GM12878 (cell line): ENCODE measurements at regions not wholly inside any gene's neighbourhood (a gene's known extent, or its start where the extent isn't known, plus 50 kb on each side); places are given as distances from the start of the nearest gene placed in this dataset.
A peak's percentile ranks its signal among the peaks of the same experiment; 100 is the strongest.

ENCODE experiments used
- ATAC-seq: fragments of 200-7000 bp; cut with Tn5 transposase; 3 replicates; pipeline ENCODE4 v1.9.1; 2020; ENCODE audit warnings: mild to moderate bottlenecking, moderate library complexity
- BruUV-seq: library from RNA; stranded (reverse); fragments of 400-500 nt; replicated peaks from 2 replicates; lab custom pipeline; 2021; lab: Mats Ljungman, UMichigan
- CTCF ChIA-PET: fragments of 300-600 bp; sonication (Branson Sonifier 250); formaldehyde crosslinking; extraction: SDS; loops from one replicate; lab custom pipeline; 2021; ENCODE audit warnings: inconsistent platforms; lab: Yijun Ruan, JAX
- POLR2A ChIA-PET: fragments of 350-600 bp; formaldehyde crosslinking; extraction: SDS; loops from one replicate; lab custom pipeline; 2021; ENCODE audit warnings: inconsistent platforms; lab: Charles Lee
- RAD21 ChIA-PET: fragments of 300-600 bp; sonication (Branson Sonifier 250); formaldehyde crosslinking; loops from one replicate; lab custom pipeline; 2023; ENCODE audit warnings: antibody characterized with exemption; ENCODE audit not compliant: unreplicated experiment; lab: Charles Lee
- SMC1A ChIA-PET: fragments of 300-600 bp; sonication (Branson Sonifier 250); formaldehyde crosslinking; loops from one replicate; lab custom pipeline; 2023; ENCODE audit not compliant: unreplicated experiment, uncharacterized antibody; lab: Charles Lee
- DNase-seq: peaks from one replicate; pipeline ENCODE4 v3.0.0-alpha.2; 2011; ENCODE audit warnings: low read depth, low spot score
- FAIRE-seq: peaks from 3 replicates; lab custom pipeline; 2011; peaks lifted over from hg19 to GRCh38; lab: Jason Lieb, UNC
- H2AFZ ChIP-seq: 2 replicates; pipeline ENCODE4 v1.6.0; 2011; ENCODE audit warnings: low read depth, low read length, control low read depth; ENCODE audit not compliant: control insufficient read depth
- H3K27ac ChIP-seq: 2 replicates; pipeline ENCODE4 v1.5.1; 2011; ENCODE audit warnings: control low read depth; ENCODE audit not compliant: control insufficient read depth, insufficient read depth
- H3K27me3 ChIP-seq, 2 experiments: replicated peaks in 1 of 2; 2 replicates each; pipeline versions ENCODE4 v1.6.0 to v1.6.1; 2011; ENCODE audit warnings: low read length in 1 of 2; ENCODE audit not compliant: control insufficient read depth in 2 of 2, insufficient read depth in 2 of 2
- H3K36me3 ChIP-seq, 2 experiments: 2 replicates each; pipeline ENCODE4 v1.5.1; 2011; ENCODE audit warnings: low read length in 1 of 2; ENCODE audit not compliant: control insufficient read depth in 2 of 2, insufficient read depth in 2 of 2
- H3K4me1 ChIP-seq: 2 replicates; pipeline ENCODE4 v1.6.1; 2011; ENCODE audit warnings: mild to moderate bottlenecking, low read length, moderate library complexity, mixed read lengths; ENCODE audit not compliant: control insufficient read depth, insufficient read depth
- H3K4me2 ChIP-seq: 2 replicates; pipeline ENCODE4 v1.6.0; 2011; ENCODE audit warnings: control low read depth; ENCODE audit not compliant: control insufficient read depth, insufficient read depth
- H3K4me3 ChIP-seq: fragments of 200-600 bp; sonication (generic); 2 replicates; pipeline ENCODE4 v1.5.1; 2016
- H3K79me2 ChIP-seq: 2 replicates; pipeline ENCODE4 v1.6.0; 2011; ENCODE audit warnings: low read length; ENCODE audit not compliant: control insufficient read depth, insufficient read depth
- H3K9ac ChIP-seq: 2 replicates; pipeline ENCODE4 v1.8.0; 2011; ENCODE audit warnings: low read length, control low read depth, mixed read lengths; ENCODE audit not compliant: control insufficient read depth, insufficient read depth
- H3K9me3 ChIP-seq: replicated peaks from 3 replicates; pipeline ENCODE4 v1.5.1; 2011; ENCODE audit warnings: mild to moderate bottlenecking, low read length; ENCODE audit not compliant: control insufficient read depth, insufficient read depth
- H4K20me1 ChIP-seq: 2 replicates; pipeline ENCODE4 v1.6.0; 2011; ENCODE audit not compliant: control insufficient read depth, insufficient read depth
- ASH2L ChIP-seq: fragments of 300-600, 200-600 bp; sonication (generic); IDR thresholded peaks from 2 replicates; pipeline ENCODE4 v1.6.1; 2017; ENCODE audit warnings: low read depth, mild to moderate bottlenecking, borderline replicate concordance
- ATF2 ChIP-seq: IDR thresholded peaks from 2 replicates; pipeline ENCODE4 v1.6.1; 2012; ENCODE audit warnings: low read length, inconsistent platforms
- BCL11A ChIP-seq: IDR thresholded peaks from 2 replicates; pipeline ENCODE4 v1.6.1; 2011; ENCODE audit warnings: low read depth, low read length
- CUX1 ChIP-seq: IDR thresholded peaks from 2 replicates; pipeline ENCODE4 v1.6.1; 2012; ENCODE audit warnings: improper control_type of control experiment, low read depth, low read length; ENCODE audit not compliant: insufficient replicate concordance
- MAX ChIP-seq: IDR thresholded peaks from 2 replicates; pipeline ENCODE4 v1.6.1; 2012; ENCODE audit warnings: low read depth, low read length, improper control_type of control experiment
- PAX8 ChIP-seq: fragments of 450-650 bp; IDR thresholded peaks from 2 replicates; pipeline ENCODE4 v1.6.1; 2017; ENCODE audit warnings: mild to moderate bottlenecking, moderate library complexity
- RELA ChIP-seq: fragments of 450-650 bp; IDR thresholded peaks from 2 replicates; pipeline ENCODE4 v1.8.0; 2014; ENCODE audit warnings: borderline replicate concordance; ENCODE audit not compliant: partially characterized antibody
- SMC3 ChIP-seq: IDR thresholded peaks from 2 replicates; pipeline ENCODE4 v1.6.1; 2011; ENCODE audit warnings: low read length, improper control_type of control experiment, borderline replicate concordance
- ZNF687 ChIP-seq: fragments of 450-650 bp; IDR thresholded peaks from 2 replicates; pipeline ENCODE4 v1.6.1; 2017; ENCODE audit warnings: mild to moderate bottlenecking, moderate library complexity
- WGBS: methylation state at CpG from one replicate; pipeline ENCODE4 v1.1.6; 2016; ENCODE audit warnings: low lambda C conversion rate; ENCODE audit not compliant: insufficient replicate concordance, insufficient coverage; ENCODE audit errors: missing lambda C conversion rate; 5-methylcytosine and 5-hydroxymethylcytosine counted together
- in situ Hi-C: fragments of 300-500 bp; cut with MboI; formaldehyde crosslinking; loops from 9 replicates; pipeline ENCODE4 v1.14.3; 2018; ENCODE audit warnings: mixed read lengths
- intact Hi-C: fragments of 100-400 bp; cut with micrococcal nuclease; formaldehyde crosslinking; loops from one replicate; pipeline ENCODE4 v1.14.2; 2022; ENCODE audit not compliant: unreplicated experiment

- DNase-seq, result peak; percentile 89
- Histone ChIP-seq H3K4me3 (no peak overlapping the region), H3K27ac (peak overlapping the region; percentile 72), H3K4me2 (peak overlapping the region; percentile 88), H4K20me1 (no peaks in the 10 kb centered on the region), H3K4me1 (peaks cover 38% of the 10 kb centered on the region), H3K9ac (peak overlapping the region; percentile 8; the same call in 1 of the 2 replicates), H2AFZ (peak overlapping the region; percentile 60), H3K79me2 (no peaks in the 10 kb centered on the region), H3K9me3 (peaks cover 2% of the 10 kb centered on the region), H3K27me3 (no peaks in the 10 kb centered on the region), H3K36me3 (no peaks in the 10 kb centered on the region)
- peak; percentile 88 for ATAC-seq
- WGBS, result 14% methylated on average over 5 of the region's 5 CpGs
- SMC1A ChIA-PET, result interaction anchor here (0.5 to 10.3 kb wide), 7 partner anchors 13 to 119 kb away, joined by 3 to 137 read pairs (median 15); partner anchors contain the start of gene WSB1
- intact Hi-C loops (loop anchor here (2.0 kb wide), 1 partner anchor 115 kb away; no protein-coding TSS in a partner anchor), in situ Hi-C loops (loop anchor here (5.0 kb wide), 1 partner anchor 330 kb away; no protein-coding TSS in a partner anchor)
- no TSS peak for BruUV-seq
- CTCF ChIA-PET, result interaction anchor here (0.9 to 4.7 kb wide), 12 partner anchors 10 to 327 kb away, joined by 3 to 78 read pairs (median 7); partner anchors contain the start of gene WSB1
- FAIRE-seq, result peak; percentile 98
- POLR2A ChIA-PET, result no interaction called here
- RAD21 ChIA-PET, result interaction anchor here (1.0 to 6.2 kb wide), 8 partner anchors 11 to 137 kb away, joined by 3 to 67 read pairs (median 6); no protein-coding TSS in a partner anchor
- TF ChIP-seq ATF2 (peak; percentile 58; the same call in 1 of the 2 replicates), BCL11A (peak; percentile 52; the same call in 1 of the 2 replicates), MAX (peak; percentile 38; the same call in 1 of the 2 replicates), PAX8 (no peak), RELA (peak; percentile 96), ZNF687 (peak; percentile 27; the same call in 1 of the 2 replicates), SMC3 (no peak), CUX1 (no peak), ASH2L (no peak)
Measured at GRCh38 chr17:27217631-27218030, 76.3 kb upstream of the WSB1 start.
